GM18508 (cell line): ENCODE measurements at regions not wholly inside any gene's neighbourhood (a gene's known extent, or its start where the extent isn't known, plus 50 kb on each side); places are given as distances from the start of the nearest gene placed in this dataset.

ENCODE experiments used
- ATAC-seq: cut with Tn5 transposase; IDR thresholded peaks from one replicate; pipeline ENCODE4 v1.9.1; 2021; ENCODE audit warnings: moderate number of reproducible peaks; ENCODE audit not compliant: insufficient read depth, unreplicated experiment

- no peak for ATAC-seq
Measured at GRCh38 chr13:40127925-40128324, 472.5 kb downstream of the COG6 start.

GRCh38 chr13:40129467-40129866, 474.0 kb downstream of the COG6 start:
- no peak for ATAC-seq

GRCh38 chr13:40130871-40131636, 475.6 kb downstream of the COG6 start:
- no peak for ATAC-seq

GRCh38 chr13:40132249-40132648, 476.8 kb downstream of the COG6 start:
- ATAC-seq = no peak

GRCh38 chr13:40136896-40137295, 481.4 kb downstream of the COG6 start:
- ATAC-seq = no peak

- ATAC-seq = no peak
Measured at GRCh38 chr13:40137400-40137799, 481.9 kb downstream of the COG6 start.

GRCh38 chr13:40139896-40140520, 484.5 kb downstream of the COG6 start:
- no peak for ATAC-seq

- ATAC-seq = no peak
Measured at GRCh38 chr13:40141859-40142555, 486.5 kb downstream of the COG6 start.

GRCh38 chr13:40143106-40143505, 487.6 kb downstream of the COG6 start:
- no peak for ATAC-seq

- ATAC-seq = no peak
Measured at GRCh38 chr13:40143559-40143958, 488.1 kb downstream of the COG6 start.

GRCh38 chr13:40145139-40145538, 489.7 kb downstream of the COG6 start:
- no peak for ATAC-seq

- no peak for ATAC-seq
Measured at GRCh38 chr13:40146063-40146462, 490.6 kb downstream of the COG6 start.

- no peak for ATAC-seq
Measured at GRCh38 chr13:40146611-40147117, 491.2 kb downstream of the COG6 start.

- ATAC-seq = no peak
Measured at GRCh38 chr13:40148101-40148500, 492.6 kb downstream of the COG6 start.

GRCh38 chr13:40148742-40149141, 493.3 kb downstream of the COG6 start:
- ATAC-seq = no peak

- ATAC-seq = no peak
Measured at GRCh38 chr13:40149611-40150274, 494.3 kb downstream of the COG6 start.

- no peak for ATAC-seq
Measured at GRCh38 chr13:40151673-40152072, 496.2 kb downstream of the COG6 start.

GRCh38 chr13:40152145-40152544, 496.7 kb downstream of the COG6 start:
- ATAC-seq = no peak

- no peak for ATAC-seq
Measured at GRCh38 chr13:40152922-40153321, 497.5 kb downstream of the COG6 start.

GRCh38 chr13:40153516-40153915, 498.1 kb downstream of the COG6 start:
- no peak for ATAC-seq

GRCh38 chr13:40155201-40155600, 499.7 kb downstream of the COG6 start:
- ATAC-seq = no peak
